ENCODE measurements at regions not wholly inside any gene's neighbourhood (a gene's known extent, or its start where the extent isn't known, plus 50 kb on each side); places are given as distances from the start of the nearest gene placed in this dataset.

GRCh38 chr2:104678181-104678580, 175.7 kb upstream of the POU3F3 start:
- no peaks in the 10 kb centered on the region for H3K27me3 ChIP-seq (ENCODE audit: control insufficient read depth, insufficient read depth, low read length)
- no peak overlapping the region for H3K9ac ChIP-seq (ENCODE audit: low read depth, low read length)

GRCh38 chr2:104685591-104685990, 168.3 kb upstream of the POU3F3 start:
- Histone ChIP-seq H3K36me3 (ENCODE audit: control insufficient read depth, insufficient read depth, low read length) (no peaks in the 10 kb centered on the region), H3K4me3 (ENCODE audit: low read depth, low read length) (no peak overlapping the region), H3K9ac (ENCODE audit: low read depth, low read length) (no peak overlapping the region), H3K27me3 (ENCODE audit: control insufficient read depth, insufficient read depth, low read length) (no peaks in the 10 kb centered on the region), H3K4me1 (ENCODE audit: control insufficient read depth, insufficient read depth, low read length) (no peaks in the 10 kb centered on the region), H3K9me3 (ENCODE audit: control insufficient read depth, insufficient read depth, low read length) (no peaks in the 10 kb centered on the region), H3K27ac (ENCODE audit: low read depth, low read length) (no peak overlapping the region)

More at GRCh38 chr2:104678181-104678580, 175.7 kb upstream of the POU3F3 start:
- no peaks in the 10 kb centered on the region for H3K9me3 ChIP-seq (ENCODE audit: control insufficient read depth, insufficient read depth, low read length)
- no peaks in the 10 kb centered on the region for H3K4me1 ChIP-seq (ENCODE audit: control insufficient read depth, insufficient read depth, low read length)
- H3K27ac ChIP-seq (ENCODE audit: low read depth, low read length): no peak overlapping the region
- no peak overlapping the region for H3K4me3 ChIP-seq (ENCODE audit: low read depth, low read length)
- H3K36me3 ChIP-seq (ENCODE audit: control insufficient read depth, insufficient read depth, low read length): no peaks in the 10 kb centered on the region

- no peaks in the 10 kb centered on the region for H3K36me3 ChIP-seq (ENCODE audit: control insufficient read depth, insufficient read depth, low read length)
- H3K27ac ChIP-seq (ENCODE audit: low read depth, low read length): no peak overlapping the region
- H3K9me3 ChIP-seq (ENCODE audit: control insufficient read depth, insufficient read depth, low read length): no peaks in the 10 kb centered on the region
- no peak overlapping the region for H3K9ac ChIP-seq (ENCODE audit: low read depth, low read length)
- H3K27me3 ChIP-seq (ENCODE audit: control insufficient read depth, insufficient read depth, low read length): no peaks in the 10 kb centered on the region
- no peak overlapping the region for H3K4me3 ChIP-seq (ENCODE audit: low read depth, low read length)
- no peaks in the 10 kb centered on the region for H3K4me1 ChIP-seq (ENCODE audit: control insufficient read depth, insufficient read depth, low read length)
Measured at GRCh38 chr2:104687147-104687546, 166.8 kb upstream of the POU3F3 start.

- Histone ChIP-seq H3K36me3 (ENCODE audit: control insufficient read depth, insufficient read depth, low read length) (no peaks in the 10 kb centered on the region), H3K4me1 (ENCODE audit: control insufficient read depth, insufficient read depth, low read length) (no peaks in the 10 kb centered on the region), H3K9me3 (ENCODE audit: control insufficient read depth, insufficient read depth, low read length) (no peaks in the 10 kb centered on the region), H3K27me3 (ENCODE audit: control insufficient read depth, insufficient read depth, low read length) (no peaks in the 10 kb centered on the region), H3K27ac (ENCODE audit: low read depth, low read length) (no peak overlapping the region), H3K9ac (ENCODE audit: low read depth, low read length) (no peak overlapping the region), H3K4me3 (ENCODE audit: low read depth, low read length) (no peak overlapping the region)
Measured at GRCh38 chr2:104690255-104690984, 163.5 kb upstream of the POU3F3 start.

- Histone ChIP-seq H3K27me3 (ENCODE audit: control insufficient read depth, insufficient read depth, low read length) (no peaks in the 10 kb centered on the region), H3K4me3 (ENCODE audit: low read depth, low read length) (no peak overlapping the region), H3K36me3 (ENCODE audit: control insufficient read depth, insufficient read depth, low read length) (no peaks in the 10 kb centered on the region), H3K4me1 (ENCODE audit: control insufficient read depth, insufficient read depth, low read length) (peaks cover 14% of the 10 kb centered on the region; the same call in 1 of the 2 replicates), H3K9ac (ENCODE audit: low read depth, low read length) (no peak overlapping the region), H3K9me3 (ENCODE audit: control insufficient read depth, insufficient read depth, low read length) (no peaks in the 10 kb centered on the region), H3K27ac (ENCODE audit: low read depth, low read length) (no peak overlapping the region)
Measured at GRCh38 chr2:104698276-104698675, 155.6 kb upstream of the POU3F3 start.

DNA sequence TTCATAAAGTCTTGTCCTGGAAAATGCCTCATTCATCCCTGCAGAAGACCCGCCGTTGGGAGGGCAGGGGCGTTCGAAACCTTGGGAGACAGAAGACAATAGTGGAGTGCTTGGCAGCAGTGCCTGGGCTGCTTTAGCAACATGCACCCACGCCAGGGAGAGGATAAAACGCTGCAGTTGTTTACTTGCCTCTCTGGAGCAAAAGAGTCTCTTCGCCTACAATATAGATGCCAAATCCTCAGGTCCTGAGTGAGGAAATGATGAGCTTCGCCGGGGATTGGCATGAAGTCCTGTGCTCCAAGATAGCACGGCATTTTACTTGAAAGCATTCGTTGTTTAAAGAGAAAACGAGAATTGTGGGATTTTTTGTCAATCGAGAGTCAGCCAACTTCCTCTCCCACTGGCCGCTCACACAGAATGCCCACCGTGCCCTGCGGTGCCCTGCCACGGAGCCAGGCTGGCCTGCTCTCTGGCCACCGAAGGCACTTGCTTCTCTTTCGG, 152.5 kb upstream of the POU3F3 start:
- Histone ChIP-seq H3K27me3 (ENCODE audit: control insufficient read depth, insufficient read depth, low read length) (no peaks in the 10 kb centered on the region), H3K4me1 (ENCODE audit: control insufficient read depth, insufficient read depth, low read length) (peaks cover 27% of the 10 kb centered on the region), H3K27ac (ENCODE audit: low read depth, low read length) (no peak overlapping the region), H3K4me3 (ENCODE audit: low read depth, low read length) (no peak overlapping the region), H3K9ac (ENCODE audit: low read depth, low read length) (no peak overlapping the region), H3K9me3 (ENCODE audit: control insufficient read depth, insufficient read depth, low read length) (no peaks in the 10 kb centered on the region), H3K36me3 (ENCODE audit: control insufficient read depth, insufficient read depth, low read length) (no peaks in the 10 kb centered on the region)

GRCh38 chr2:104702031-104702850, 151.7 kb upstream of the POU3F3 start:
- H3K27me3 ChIP-seq (ENCODE audit: control insufficient read depth, insufficient read depth, low read length): no peaks in the 10 kb centered on the region
- H3K36me3 ChIP-seq (ENCODE audit: control insufficient read depth, insufficient read depth, low read length): no peaks in the 10 kb centered on the region
- no peaks in the 10 kb centered on the region for H3K9me3 ChIP-seq (ENCODE audit: control insufficient read depth, insufficient read depth, low read length)
- no peak overlapping the region for H3K27ac ChIP-seq (ENCODE audit: low read depth, low read length)
- H3K9ac ChIP-seq (ENCODE audit: low read depth, low read length): no peak overlapping the region
- H3K4me1 ChIP-seq (ENCODE audit: control insufficient read depth, insufficient read depth, low read length): peaks cover 27% of the 10 kb centered on the region
- H3K4me3 ChIP-seq (ENCODE audit: low read depth, low read length): no peak overlapping the region

DNA sequence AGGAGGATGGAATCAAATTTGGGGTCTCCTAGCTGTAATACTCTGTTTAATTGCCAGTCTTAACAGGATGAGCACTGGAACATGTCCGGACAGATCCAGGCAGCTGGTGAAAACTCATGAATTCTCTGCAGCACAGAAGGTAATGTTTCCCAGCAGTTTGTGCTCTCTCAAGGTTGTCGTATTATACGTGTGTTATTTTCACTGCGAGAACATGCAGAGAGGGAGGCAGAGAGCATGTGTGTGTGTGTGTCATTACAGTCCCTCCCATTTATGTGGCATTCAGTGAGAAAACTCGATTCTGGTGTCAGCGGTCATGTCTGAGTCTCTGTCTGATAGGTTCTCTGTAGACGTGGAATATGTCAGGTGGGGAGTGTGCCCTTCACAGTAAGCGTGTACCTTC, 150.2 kb upstream of the POU3F3 start:
- no peak overlapping the region for H3K9ac ChIP-seq (ENCODE audit: low read depth, low read length)
- no peaks in the 10 kb centered on the region for H3K36me3 ChIP-seq (ENCODE audit: control insufficient read depth, insufficient read depth, low read length)
- peaks cover 27% of the 10 kb centered on the region for H3K4me1 ChIP-seq (ENCODE audit: control insufficient read depth, insufficient read depth, low read length)
- H3K4me3 ChIP-seq (ENCODE audit: low read depth, low read length): no peak overlapping the region
- no peaks in the 10 kb centered on the region for H3K9me3 ChIP-seq (ENCODE audit: control insufficient read depth, insufficient read depth, low read length)
- no peak overlapping the region for H3K27ac ChIP-seq (ENCODE audit: low read depth, low read length)
- no peaks in the 10 kb centered on the region for H3K27me3 ChIP-seq (ENCODE audit: control insufficient read depth, insufficient read depth, low read length)

- no peak overlapping the region for H3K9ac ChIP-seq (ENCODE audit: low read depth, low read length)
- no peaks in the 10 kb centered on the region for H3K9me3 ChIP-seq (ENCODE audit: control insufficient read depth, insufficient read depth, low read length)
- H3K36me3 ChIP-seq (ENCODE audit: control insufficient read depth, insufficient read depth, low read length): no peaks in the 10 kb centered on the region
- H3K27me3 ChIP-seq (ENCODE audit: control insufficient read depth, insufficient read depth, low read length): no peaks in the 10 kb centered on the region
- peaks cover 23% of the 10 kb centered on the region for H3K4me1 ChIP-seq (ENCODE audit: control insufficient read depth, insufficient read depth, low read length)
- H3K4me3 ChIP-seq (ENCODE audit: low read depth, low read length): no peak overlapping the region
- no peak overlapping the region for H3K27ac ChIP-seq (ENCODE audit: low read depth, low read length)
Measured at GRCh38 chr2:104704496-104705245, 149.2 kb upstream of the POU3F3 start.

DNA sequence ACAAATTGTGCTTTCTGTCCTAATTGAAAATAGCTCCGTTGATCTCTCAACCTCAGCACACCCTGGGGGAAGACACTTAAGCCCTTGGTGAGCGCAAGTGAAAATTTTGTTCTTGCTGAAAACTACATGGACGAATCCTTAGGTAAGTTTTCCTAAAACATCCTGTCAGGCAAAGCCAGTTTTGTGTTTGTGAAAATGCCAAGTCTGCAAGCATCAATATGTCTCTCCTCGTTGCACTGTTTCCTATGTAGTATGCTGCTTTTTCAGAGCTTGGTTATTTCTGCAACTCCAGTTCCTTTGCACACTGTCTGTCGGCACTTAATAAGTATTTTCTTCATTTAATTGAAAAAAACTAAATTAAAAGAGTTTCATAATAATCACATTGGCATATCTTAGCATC, 146.9 kb upstream of the POU3F3 start:
- H3K27ac ChIP-seq (ENCODE audit: low read depth, low read length): no peak overlapping the region
- no peak overlapping the region for H3K4me3 ChIP-seq (ENCODE audit: low read depth, low read length)
- H3K9ac ChIP-seq (ENCODE audit: low read depth, low read length): no peak overlapping the region
- peaks cover 23% of the 10 kb centered on the region for H3K4me1 ChIP-seq (ENCODE audit: control insufficient read depth, insufficient read depth, low read length)
- no peaks in the 10 kb centered on the region for H3K36me3 ChIP-seq (ENCODE audit: control insufficient read depth, insufficient read depth, low read length)
- H3K9me3 ChIP-seq (ENCODE audit: control insufficient read depth, insufficient read depth, low read length): no peaks in the 10 kb centered on the region
- no peaks in the 10 kb centered on the region for H3K27me3 ChIP-seq (ENCODE audit: control insufficient read depth, insufficient read depth, low read length)
